A673 (cell line): ENCODE measurements at regions not wholly inside any gene's neighbourhood (a gene's known extent, or its start where the extent isn't known, plus 50 kb on each side); places are given as distances from the start of the nearest gene placed in this dataset.
"Not testable (repeated sequence)": the region's sequence is repeated elsewhere in the genome, so short reads cannot be mapped to it uniquely, and the experiment has no call there.

Experiments
- BruUV-seq: library from RNA; stranded (reverse); fragments of 400-500 nt; replicated peaks from 2 replicates; lab custom pipeline; 2021; lab: Mats Ljungman, UMichigan
- CTCF ChIA-PET: fragments of 300-600 bp; sonication (Branson Sonifier 250); formaldehyde crosslinking; loops from one replicate; lab custom pipeline; 2022; ENCODE audit warnings: antibody characterized with exemption; lab: Charles Lee
- POLR2A ChIA-PET: fragments of 300-600 bp; sonication (Branson Sonifier 250); formaldehyde crosslinking; loops from one replicate; lab custom pipeline; 2022; ENCODE audit warnings: antibody characterized with exemption; ENCODE audit not compliant: low non-redundant PET; lab: Charles Lee
- DNase-seq: peaks from one replicate; pipeline ENCODE4 v3.0.0-alpha.2; 2015; ENCODE audit warnings: low spot score
- H3K27ac ChIP-seq: fragments of 200-600 bp; sonication (generic); 2 replicates; pipeline ENCODE4 v1.5.1; 2016; ENCODE audit warnings: mixed run types, low read depth, mild to moderate bottlenecking, mixed read lengths, antibody characterized with exemption, low read length; ENCODE audit not compliant: poor library complexity, severe bottlenecking
- H3K27me3 ChIP-seq: fragments of 200-600 bp; sonication (generic); replicated peaks from 2 replicates; pipeline ENCODE4 v1.6.1; 2017; ENCODE audit warnings: mixed run types, low read depth, mild to moderate bottlenecking, mixed read lengths, antibody characterized with exemption, low read length; ENCODE audit not compliant: insufficient read depth, poor library complexity
- H3K36me3 ChIP-seq: fragments of 200-600 bp; sonication (generic); 2 replicates; pipeline ENCODE4 v1.6.1; 2016; ENCODE audit warnings: mixed run types, mild to moderate bottlenecking, mixed read lengths, antibody characterized with exemption, low read length; ENCODE audit not compliant: insufficient read depth, poor library complexity, severe bottlenecking
- H3K4me1 ChIP-seq: fragments of 200-600 bp; sonication (generic); 2 replicates; pipeline ENCODE4 v1.6.1; 2017; ENCODE audit warnings: mixed run types, mild to moderate bottlenecking, mixed read lengths, antibody characterized with exemption, low read length; ENCODE audit not compliant: insufficient read depth, poor library complexity, severe bottlenecking
- H3K4me3 ChIP-seq: fragments of 200-600 bp; sonication (generic); 2 replicates; pipeline ENCODE4 v1.5.1; 2016; ENCODE audit warnings: low read depth, mixed run types, mild to moderate bottlenecking, mixed read lengths, low read length; ENCODE audit not compliant: poor library complexity, severe bottlenecking
- H3K9me3 ChIP-seq: fragments of 200-600 bp; sonication (generic); 2 replicates; pipeline ENCODE4 v1.6.1; 2016; ENCODE audit warnings: mixed run types, low read depth, mild to moderate bottlenecking, mixed read lengths, antibody characterized with exemption, low read length; ENCODE audit not compliant: poor library complexity, severe bottlenecking
- EZH2 ChIP-seq: fragments of 200-600 bp; sonication (generic); IDR thresholded peaks from 2 replicates; pipeline ENCODE4 v1.6.1; 2017; ENCODE audit warnings: borderline replicate concordance, low read depth, mild to moderate bottlenecking, mixed read lengths, antibody characterized with exemption, low read length; ENCODE audit not compliant: poor library complexity, severe bottlenecking
- intact Hi-C: fragments of 100-400 bp; cut with micrococcal nuclease; formaldehyde crosslinking; loops from one replicate; pipeline ENCODE4 v1.10.0; 2022; ENCODE audit not compliant: unreplicated experiment
- TF ChIP-seq, protein P1 (sequence below): fragments of 300-800, 200-600 bp; sonication (generic); conservative IDR thresholded peaks from 2 replicates; pipeline ENCODE4 v1.5.1; 2017; ENCODE audit warnings: low read depth, mild to moderate bottlenecking, antibody characterized with exemption, low read length, moderate library complexity, mixed read lengths

DNA sequence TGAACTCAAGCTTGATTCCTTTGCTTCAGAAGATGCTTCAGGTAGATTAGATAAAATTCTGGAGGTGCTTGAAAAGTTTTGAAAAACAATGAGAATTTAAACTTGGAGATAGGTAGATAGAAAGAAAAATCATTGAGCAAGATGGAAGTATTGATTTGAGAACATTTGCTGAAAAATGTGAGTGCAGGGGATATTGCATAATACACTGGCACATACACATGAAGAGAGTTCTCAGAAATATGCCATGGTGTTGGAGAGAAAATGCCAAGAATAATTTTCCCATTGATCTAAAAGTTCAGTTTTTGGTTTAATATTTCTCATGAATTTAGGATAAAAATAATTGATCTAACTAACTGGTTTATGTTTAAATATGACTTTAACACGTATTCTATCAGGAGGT lies 107.2 kb upstream of the GBE1 start:
- BruUV-seq = no TSS peak
- TF ChIP-seq, protein P1, sequence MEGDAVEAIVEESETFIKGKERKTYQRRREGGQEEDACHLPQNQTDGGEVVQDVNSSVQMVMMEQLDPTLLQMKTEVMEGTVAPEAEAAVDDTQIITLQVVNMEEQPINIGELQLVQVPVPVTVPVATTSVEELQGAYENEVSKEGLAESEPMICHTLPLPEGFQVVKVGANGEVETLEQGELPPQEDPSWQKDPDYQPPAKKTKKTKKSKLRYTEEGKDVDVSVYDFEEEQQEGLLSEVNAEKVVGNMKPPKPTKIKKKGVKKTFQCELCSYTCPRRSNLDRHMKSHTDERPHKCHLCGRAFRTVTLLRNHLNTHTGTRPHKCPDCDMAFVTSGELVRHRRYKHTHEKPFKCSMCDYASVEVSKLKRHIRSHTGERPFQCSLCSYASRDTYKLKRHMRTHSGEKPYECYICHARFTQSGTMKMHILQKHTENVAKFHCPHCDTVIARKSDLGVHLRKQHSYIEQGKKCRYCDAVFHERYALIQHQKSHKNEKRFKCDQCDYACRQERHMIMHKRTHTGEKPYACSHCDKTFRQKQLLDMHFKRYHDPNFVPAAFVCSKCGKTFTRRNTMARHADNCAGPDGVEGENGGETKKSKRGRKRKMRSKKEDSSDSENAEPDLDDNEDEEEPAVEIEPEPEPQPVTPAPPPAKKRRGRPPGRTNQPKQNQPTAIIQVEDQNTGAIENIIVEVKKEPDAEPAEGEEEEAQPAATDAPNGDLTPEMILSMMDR = no peak
- TF ChIP-seq EZH2 = no peak

DNA sequence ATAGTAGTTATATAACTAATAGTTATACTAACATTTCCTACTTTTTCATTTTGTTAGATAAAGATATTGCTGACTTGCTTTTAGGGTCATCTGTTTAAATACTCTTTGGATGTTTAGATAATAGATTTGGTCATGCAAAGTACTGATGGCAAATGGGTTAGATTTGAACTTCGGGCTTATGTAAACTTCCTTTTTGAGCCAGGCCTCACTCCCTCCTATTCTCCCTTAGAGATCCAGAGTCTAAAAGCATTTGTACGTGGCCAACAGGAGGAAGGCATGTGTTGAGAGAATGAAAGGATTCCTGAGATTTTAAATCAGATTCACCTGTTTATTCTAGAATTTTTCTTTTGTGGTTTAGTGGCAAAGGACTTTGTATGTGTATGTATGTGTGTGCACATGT lies 106.4 kb upstream of the GBE1 start:
- Histone ChIP-seq H3K27me3 (no peaks in the 10 kb centered on the region), H3K27ac (no peak overlapping the region), H3K36me3 (no peaks in the 10 kb centered on the region), H3K9me3 (no peaks in the 10 kb centered on the region), H3K4me1 (no peaks in the 10 kb centered on the region), H3K4me3 (no peak overlapping the region)
- no peak for DNase-seq
- POLR2A ChIA-PET = no interaction called here
- CTCF ChIA-PET = no interaction called here
- TF ChIP-seq, protein P1 = no peak
- no peak for TF ChIP-seq EZH2
- BruUV-seq = no TSS peak
- intact Hi-C loops = no loop called here

More for the DNA sequence above, 107.2 kb upstream of the GBE1 start:
- no peaks in the 10 kb centered on the region for H3K9me3 ChIP-seq
- no peaks in the 10 kb centered on the region for H3K36me3 ChIP-seq
- POLR2A ChIA-PET = no interaction called here
- H3K4me3 ChIP-seq = no peak overlapping the region
- intact Hi-C loops = no loop called here
- H3K27ac ChIP-seq = no peak overlapping the region
- CTCF ChIA-PET = interaction anchor here (0.6 kb wide), 1 partner anchor 516 kb away, joined by 5 read pairs; no protein-coding TSS in a partner anchor
- no peaks in the 10 kb centered on the region for H3K4me1 ChIP-seq
- no peak for DNase-seq
- H3K27me3 ChIP-seq = no peaks in the 10 kb centered on the region

DNA sequence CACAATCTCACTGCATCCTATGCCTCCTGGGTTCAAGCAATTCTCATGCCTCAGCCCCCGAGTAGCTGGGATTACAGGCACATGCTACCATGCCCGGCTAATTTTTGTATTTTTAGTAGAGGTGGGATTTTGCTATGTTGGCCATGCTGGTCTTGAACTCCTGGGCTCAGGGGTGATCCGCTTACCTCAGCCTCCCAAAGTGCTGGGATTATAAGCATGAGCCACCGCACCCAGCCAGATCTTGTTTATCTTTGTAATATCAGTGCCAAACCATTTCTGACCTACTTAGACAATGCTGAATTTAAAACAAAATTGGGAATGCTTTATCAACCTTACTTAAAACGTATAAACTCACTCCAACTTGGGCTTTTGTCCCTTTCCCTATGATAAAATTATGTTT lies 103.7 kb upstream of the GBE1 start:
- H3K27ac ChIP-seq, intact Hi-C loops, H3K36me3 ChIP-seq, H3K9me3 ChIP-seq, POLR2A ChIA-PET, CTCF ChIA-PET, BruUV-seq, H3K4me1 ChIP-seq, H3K27me3 ChIP-seq, H3K4me3 ChIP-seq, DNase-seq: not testable (repeated sequence)

DNA sequence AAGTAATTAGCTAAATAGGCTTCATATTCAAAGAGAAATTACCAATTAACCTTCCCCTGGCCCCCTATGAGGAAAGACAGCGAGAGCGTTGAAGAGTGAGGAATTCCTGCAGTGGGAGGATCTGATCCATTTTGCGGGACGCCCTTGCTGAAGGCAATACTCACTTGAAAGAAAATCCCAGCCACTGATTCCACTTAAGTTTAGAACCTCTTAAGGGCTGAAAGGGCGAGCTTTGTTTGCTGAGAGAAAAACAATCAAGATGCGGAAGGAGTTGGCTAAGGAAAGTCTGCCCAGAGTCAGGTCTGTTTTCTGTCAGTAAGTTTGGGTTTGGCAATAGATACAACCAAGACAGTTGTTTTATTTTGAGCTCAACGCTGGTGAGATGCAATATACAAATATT lies 102.8 kb upstream of the GBE1 start:
- POLR2A ChIA-PET = interaction anchor here (0.5 kb wide), 1 partner anchor 15 kb away, joined by 4 read pairs; no protein-coding TSS in a partner anchor
- H3K4me1 ChIP-seq = no peaks in the 10 kb centered on the region
- no peaks in the 10 kb centered on the region for H3K9me3 ChIP-seq
- H3K27me3 ChIP-seq = no peaks in the 10 kb centered on the region
- no peak for DNase-seq
- intact Hi-C loops = no loop called here
- H3K27ac ChIP-seq = no peak overlapping the region
- CTCF ChIA-PET = no interaction called here
- no peaks in the 10 kb centered on the region for H3K36me3 ChIP-seq
- no peak overlapping the region for H3K4me3 ChIP-seq
- TF ChIP-seq EZH2 = no peak
- TF ChIP-seq, protein P1 = no peak
- no TSS peak for BruUV-seq
